ENCODE measurements at regions not wholly inside any gene's neighbourhood (a gene's known extent, or its start where the extent isn't known, plus 50 kb on each side); places are given as distances from the start of the nearest gene placed in this dataset.

- no peak overlapping the region for H3K4me3 ChIP-seq (ENCODE audit: low read length)
- H3K36me3 ChIP-seq (ENCODE audit: control insufficient read depth, insufficient read depth, low read length): no peaks in the 10 kb centered on the region
- H3K9me3 ChIP-seq (ENCODE audit: control insufficient read depth, low read length): no peaks in the 10 kb centered on the region
- no peaks in the 10 kb centered on the region for H3K27me3 ChIP-seq (ENCODE audit: control insufficient read depth, insufficient read depth, low read length)
- no peak overlapping the region for H3K9ac ChIP-seq (ENCODE audit: low read length)
- H3K4me1 ChIP-seq (ENCODE audit: control insufficient read depth, insufficient read depth, low read length): no peaks in the 10 kb centered on the region
Measured at GRCh38 chr2:238589591-238590460, 163.1 kb downstream of the ASB1 start.

GRCh38 chr2:238591732-238592131 lies 165.0 kb downstream of the ASB1 start:
- Histone ChIP-seq H3K4me1 (ENCODE audit: control insufficient read depth, insufficient read depth, low read length) (no peaks in the 10 kb centered on the region), H3K4me3 (ENCODE audit: low read length) (no peak overlapping the region), H3K36me3 (ENCODE audit: control insufficient read depth, insufficient read depth, low read length) (no peaks in the 10 kb centered on the region), H3K9ac (ENCODE audit: low read length) (no peak overlapping the region), H3K9me3 (ENCODE audit: control insufficient read depth, low read length) (no peaks in the 10 kb centered on the region), H3K27me3 (ENCODE audit: control insufficient read depth, insufficient read depth, low read length) (no peaks in the 10 kb centered on the region)

- no peak overlapping the region for H3K4me3 ChIP-seq (ENCODE audit: low read length)
- H3K27me3 ChIP-seq (ENCODE audit: control insufficient read depth, insufficient read depth, low read length): no peaks in the 10 kb centered on the region
- H3K9ac ChIP-seq (ENCODE audit: low read length): no peak overlapping the region
- no peaks in the 10 kb centered on the region for H3K4me1 ChIP-seq (ENCODE audit: control insufficient read depth, insufficient read depth, low read length)
- H3K9me3 ChIP-seq (ENCODE audit: control insufficient read depth, low read length): no peaks in the 10 kb centered on the region
- H3K36me3 ChIP-seq (ENCODE audit: control insufficient read depth, insufficient read depth, low read length): no peaks in the 10 kb centered on the region
Measured at GRCh38 chr2:238593236-238593635, 166.5 kb downstream of the ASB1 start.

- no peaks in the 10 kb centered on the region for H3K9me3 ChIP-seq (ENCODE audit: control insufficient read depth, low read length)
- H3K27me3 ChIP-seq (ENCODE audit: control insufficient read depth, insufficient read depth, low read length): no peaks in the 10 kb centered on the region
- no peak overlapping the region for H3K4me3 ChIP-seq (ENCODE audit: low read length)
- no peaks in the 10 kb centered on the region for H3K36me3 ChIP-seq (ENCODE audit: control insufficient read depth, insufficient read depth, low read length)
- no peaks in the 10 kb centered on the region for H3K4me1 ChIP-seq (ENCODE audit: control insufficient read depth, insufficient read depth, low read length)
- no peak overlapping the region for H3K9ac ChIP-seq (ENCODE audit: low read length)
Measured at GRCh38 chr2:238593678-238594077, 167.0 kb downstream of the ASB1 start.

GRCh38 chr2:238594796-238595749 lies 168.3 kb downstream of the ASB1 start:
- Histone ChIP-seq H3K4me1 (ENCODE audit: control insufficient read depth, insufficient read depth, low read length) (no peaks in the 10 kb centered on the region), H3K36me3 (ENCODE audit: control insufficient read depth, insufficient read depth, low read length) (no peaks in the 10 kb centered on the region), H3K9ac (ENCODE audit: low read length) (no peak overlapping the region), H3K27me3 (ENCODE audit: control insufficient read depth, insufficient read depth, low read length) (no peaks in the 10 kb centered on the region), H3K9me3 (ENCODE audit: control insufficient read depth, low read length) (no peaks in the 10 kb centered on the region), H3K4me3 (ENCODE audit: low read length) (no peak overlapping the region)

- Histone ChIP-seq H3K4me1 (ENCODE audit: control insufficient read depth, insufficient read depth, low read length) (no peaks in the 10 kb centered on the region), H3K9me3 (ENCODE audit: control insufficient read depth, low read length) (no peaks in the 10 kb centered on the region), H3K36me3 (ENCODE audit: control insufficient read depth, insufficient read depth, low read length) (no peaks in the 10 kb centered on the region), H3K27me3 (ENCODE audit: control insufficient read depth, insufficient read depth, low read length) (no peaks in the 10 kb centered on the region), H3K9ac (ENCODE audit: low read length) (no peak overlapping the region), H3K4me3 (ENCODE audit: low read length) (no peak overlapping the region)
Measured at GRCh38 chr2:238595750-238596570, 169.2 kb downstream of the ASB1 start.

- no peaks in the 10 kb centered on the region for H3K4me1 ChIP-seq (ENCODE audit: control insufficient read depth, insufficient read depth, low read length)
Measured at GRCh38 chr2:238596571-238597551, 170.1 kb downstream of the ASB1 start.

GRCh38 chr2:238597638-238598528 lies 171.2 kb downstream of the ASB1 start:
- Histone ChIP-seq H3K9ac (ENCODE audit: low read length) (no peak overlapping the region), H3K27me3 (ENCODE audit: control insufficient read depth, insufficient read depth, low read length) (no peaks in the 10 kb centered on the region), H3K36me3 (ENCODE audit: control insufficient read depth, insufficient read depth, low read length) (no peaks in the 10 kb centered on the region), H3K4me1 (ENCODE audit: control insufficient read depth, insufficient read depth, low read length) (no peaks in the 10 kb centered on the region), H3K9me3 (ENCODE audit: control insufficient read depth, low read length) (no peaks in the 10 kb centered on the region), H3K4me3 (ENCODE audit: low read length) (no peak overlapping the region)

More at GRCh38 chr2:238596571-238597551, 170.1 kb downstream of the ASB1 start:
- Histone ChIP-seq H3K36me3 (ENCODE audit: control insufficient read depth, insufficient read depth, low read length) (no peaks in the 10 kb centered on the region), H3K9me3 (ENCODE audit: control insufficient read depth, low read length) (no peaks in the 10 kb centered on the region), H3K4me3 (ENCODE audit: low read length) (no peak overlapping the region), H3K9ac (ENCODE audit: low read length) (no peak overlapping the region), H3K27me3 (ENCODE audit: control insufficient read depth, insufficient read depth, low read length) (no peaks in the 10 kb centered on the region)

- H3K9ac ChIP-seq (ENCODE audit: low read length): no peak overlapping the region
- H3K4me3 ChIP-seq (ENCODE audit: low read length): no peak overlapping the region
- H3K36me3 ChIP-seq (ENCODE audit: control insufficient read depth, insufficient read depth, low read length): no peaks in the 10 kb centered on the region
- no peaks in the 10 kb centered on the region for H3K9me3 ChIP-seq (ENCODE audit: control insufficient read depth, low read length)
- H3K4me1 ChIP-seq (ENCODE audit: control insufficient read depth, insufficient read depth, low read length): no peaks in the 10 kb centered on the region
- no peaks in the 10 kb centered on the region for H3K27me3 ChIP-seq (ENCODE audit: control insufficient read depth, insufficient read depth, low read length)
Measured at GRCh38 chr2:238598802-238599530, 172.2 kb downstream of the ASB1 start.

Data from mucosa of stomach (tissue), 1 donor.